GM23248 (cell line): ENCODE measurements at regions not wholly inside any gene's neighbourhood (a gene's known extent, or its start where the extent isn't known, plus 50 kb on each side); places are given as distances from the start of the nearest gene placed in this dataset.

Experiments
- EZH2 ChIP-seq: fragments of 200-600 bp; sonication (generic); IDR thresholded peaks from 2 replicates; pipeline ENCODE4 v1.6.1; 2018; ENCODE audit warnings: antibody characterized with exemption, mild to moderate bottlenecking; ENCODE audit not compliant: insufficient read depth, poor library complexity, severe bottlenecking
- EZH2phosphoT487 ChIP-seq: fragments of 200-600 bp; sonication (generic); IDR thresholded peaks from 2 replicates; pipeline ENCODE4 v1.6.1; 2018; ENCODE audit warnings: antibody characterized with exemption, moderate library complexity, mild to moderate bottlenecking, low read depth; ENCODE audit not compliant: insufficient read depth

GRCh38 chr4:91837608-91838029 lies 466.1 kb upstream of the GRID2 start:
- TF ChIP-seq EZH2 (no peak), EZH2phosphoT487 (no peak)
